GM23248 (cell line): ENCODE measurements at regions not wholly inside any gene's neighbourhood (a gene's known extent, or its start where the extent isn't known, plus 50 kb on each side); places are given as distances from the start of the nearest gene placed in this dataset.

Experiments used
- EZH2 ChIP-seq: fragments of 200-600 bp; sonication (generic); IDR thresholded peaks from 2 replicates; pipeline ENCODE4 v1.6.1; 2018; ENCODE audit warnings: antibody characterized with exemption, mild to moderate bottlenecking; ENCODE audit not compliant: insufficient read depth, poor library complexity, severe bottlenecking
- EZH2phosphoT487 ChIP-seq: fragments of 200-600 bp; sonication (generic); IDR thresholded peaks from 2 replicates; pipeline ENCODE4 v1.6.1; 2018; ENCODE audit warnings: antibody characterized with exemption, moderate library complexity, mild to moderate bottlenecking, low read depth; ENCODE audit not compliant: insufficient read depth

DNA sequence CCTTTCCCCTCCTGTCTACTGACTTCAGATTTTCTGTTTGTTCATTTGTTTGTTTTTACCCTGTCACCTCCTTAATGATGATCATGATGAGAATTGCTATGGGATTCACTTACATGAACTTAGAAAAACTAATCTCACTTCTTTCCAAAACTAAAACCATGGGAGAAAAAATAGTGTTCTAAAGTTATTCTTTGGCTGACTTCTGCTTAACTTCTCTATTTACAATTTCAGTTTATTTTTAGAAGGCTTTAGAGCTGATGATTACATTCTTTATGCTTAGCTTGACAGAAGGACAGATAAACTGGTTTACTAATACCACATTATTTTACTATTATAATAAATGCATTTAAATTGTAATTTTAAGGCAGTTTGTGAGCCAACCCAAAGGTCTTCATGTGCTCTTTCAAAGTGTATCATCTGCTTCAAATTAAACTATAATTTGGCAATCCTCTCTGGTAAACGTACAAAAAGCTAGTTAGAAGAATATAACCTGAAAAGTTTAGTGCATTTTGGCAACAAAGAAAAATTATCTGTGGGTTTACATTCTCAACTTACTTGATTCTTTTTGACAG is 676.8 kb upstream of the UBE2E2 start:
- TF ChIP-seq EZH2phosphoT487 (no peak), EZH2 (no peak)
